Lower lobe of right lung (tissue), 2 donors: ENCODE measurements at regions not wholly inside any gene's neighbourhood (a gene's known extent, or its start where the extent isn't known, plus 50 kb on each side); places are given as distances from the start of the nearest gene placed in this dataset.
A peak's percentile ranks its signal among the peaks of the same experiment; 100 is the strongest.

Experiments used
- ATAC-seq, 2 donors: fragments of 200-7000 bp; cut with Tn5 transposase; one replicate each; pipeline ENCODE4 v1.9.1; 2020 to 2022; ENCODE audit warnings: mild to moderate bottlenecking in 2 of 2, moderate library complexity in 2 of 2
- DNase-seq: peaks from one replicate; pipeline ENCODE4 v3.0.0-alpha.2; 2020
- H3K27ac ChIP-seq: fragments of 200-600 bp; one replicate; pipeline ENCODE4 v1.8.0; 2022
- H3K27me3 ChIP-seq: fragments of 200-600 bp; one replicate; pipeline ENCODE4 v1.8.0; 2022; ENCODE audit warnings: low read depth
- H3K36me3 ChIP-seq: fragments of 200-600 bp; one replicate; pipeline ENCODE4 v1.8.0; 2022; ENCODE audit warnings: mild to moderate bottlenecking
- H3K4me1 ChIP-seq: fragments of 200-600 bp; one replicate; pipeline ENCODE4 v1.8.0; 2022
- H3K4me3 ChIP-seq: fragments of 200-600 bp; one replicate; pipeline ENCODE4 v1.8.0; 2022; ENCODE audit warnings: mild to moderate bottlenecking
- H3K9me3 ChIP-seq: fragments of 200-600 bp; one replicate; pipeline ENCODE4 v1.8.0; 2022
- intact Hi-C: fragments of 100-400 bp; cut with DNase I; formaldehyde crosslinking; loops from one replicate; pipeline ENCODE4 v1.11.0; 2022
- TF ChIP-seq, protein P1 (sequence below): fragments of 200-600 bp; IDR thresholded peaks from one replicate; pipeline ENCODE4 v1.8.0; 2022; ENCODE audit warnings: antibody characterized with exemption, mild to moderate bottlenecking
- donor health status: DM: no; HTN: yes; CAD: no; lungs with severe emphysema.

DNA sequence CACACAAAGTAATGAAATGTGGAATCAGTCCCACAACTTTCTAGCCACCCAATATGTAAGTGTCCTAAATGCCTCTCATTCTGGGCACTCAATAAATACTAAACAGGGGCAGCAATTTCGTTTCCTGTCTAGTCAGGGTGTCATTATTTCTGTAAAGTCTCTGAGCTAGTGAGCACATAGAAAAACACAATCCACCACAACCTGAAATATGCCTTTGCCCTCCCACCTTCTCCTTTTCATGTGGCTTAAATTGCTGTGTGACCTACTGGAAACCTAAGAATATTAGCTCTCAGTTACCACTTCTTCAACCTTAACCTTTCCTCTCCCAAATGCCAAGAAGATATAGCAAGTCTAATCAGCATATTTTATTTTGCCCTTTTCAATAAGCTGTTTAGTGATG, 456.3 kb upstream of the KCNMB2 start:
- Histone ChIP-seq H3K4me3 (no peak overlapping the region), H3K9me3 (no peaks in the 10 kb centered on the region), H3K4me1 (peaks cover 16% of the 10 kb centered on the region), H3K27me3 (no peaks in the 10 kb centered on the region), H3K36me3 (no peaks in the 10 kb centered on the region), H3K27ac (no peak overlapping the region)
- intact Hi-C loops = no loop called here
- TF ChIP-seq, protein P1, sequence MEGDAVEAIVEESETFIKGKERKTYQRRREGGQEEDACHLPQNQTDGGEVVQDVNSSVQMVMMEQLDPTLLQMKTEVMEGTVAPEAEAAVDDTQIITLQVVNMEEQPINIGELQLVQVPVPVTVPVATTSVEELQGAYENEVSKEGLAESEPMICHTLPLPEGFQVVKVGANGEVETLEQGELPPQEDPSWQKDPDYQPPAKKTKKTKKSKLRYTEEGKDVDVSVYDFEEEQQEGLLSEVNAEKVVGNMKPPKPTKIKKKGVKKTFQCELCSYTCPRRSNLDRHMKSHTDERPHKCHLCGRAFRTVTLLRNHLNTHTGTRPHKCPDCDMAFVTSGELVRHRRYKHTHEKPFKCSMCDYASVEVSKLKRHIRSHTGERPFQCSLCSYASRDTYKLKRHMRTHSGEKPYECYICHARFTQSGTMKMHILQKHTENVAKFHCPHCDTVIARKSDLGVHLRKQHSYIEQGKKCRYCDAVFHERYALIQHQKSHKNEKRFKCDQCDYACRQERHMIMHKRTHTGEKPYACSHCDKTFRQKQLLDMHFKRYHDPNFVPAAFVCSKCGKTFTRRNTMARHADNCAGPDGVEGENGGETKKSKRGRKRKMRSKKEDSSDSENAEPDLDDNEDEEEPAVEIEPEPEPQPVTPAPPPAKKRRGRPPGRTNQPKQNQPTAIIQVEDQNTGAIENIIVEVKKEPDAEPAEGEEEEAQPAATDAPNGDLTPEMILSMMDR = no peak
- no peak for DNase-seq
- no peak for ATAC-seq

GRCh38 chr3:178082326-178082906, 453.8 kb upstream of the KCNMB2 start:
- no peak for DNase-seq

DNA sequence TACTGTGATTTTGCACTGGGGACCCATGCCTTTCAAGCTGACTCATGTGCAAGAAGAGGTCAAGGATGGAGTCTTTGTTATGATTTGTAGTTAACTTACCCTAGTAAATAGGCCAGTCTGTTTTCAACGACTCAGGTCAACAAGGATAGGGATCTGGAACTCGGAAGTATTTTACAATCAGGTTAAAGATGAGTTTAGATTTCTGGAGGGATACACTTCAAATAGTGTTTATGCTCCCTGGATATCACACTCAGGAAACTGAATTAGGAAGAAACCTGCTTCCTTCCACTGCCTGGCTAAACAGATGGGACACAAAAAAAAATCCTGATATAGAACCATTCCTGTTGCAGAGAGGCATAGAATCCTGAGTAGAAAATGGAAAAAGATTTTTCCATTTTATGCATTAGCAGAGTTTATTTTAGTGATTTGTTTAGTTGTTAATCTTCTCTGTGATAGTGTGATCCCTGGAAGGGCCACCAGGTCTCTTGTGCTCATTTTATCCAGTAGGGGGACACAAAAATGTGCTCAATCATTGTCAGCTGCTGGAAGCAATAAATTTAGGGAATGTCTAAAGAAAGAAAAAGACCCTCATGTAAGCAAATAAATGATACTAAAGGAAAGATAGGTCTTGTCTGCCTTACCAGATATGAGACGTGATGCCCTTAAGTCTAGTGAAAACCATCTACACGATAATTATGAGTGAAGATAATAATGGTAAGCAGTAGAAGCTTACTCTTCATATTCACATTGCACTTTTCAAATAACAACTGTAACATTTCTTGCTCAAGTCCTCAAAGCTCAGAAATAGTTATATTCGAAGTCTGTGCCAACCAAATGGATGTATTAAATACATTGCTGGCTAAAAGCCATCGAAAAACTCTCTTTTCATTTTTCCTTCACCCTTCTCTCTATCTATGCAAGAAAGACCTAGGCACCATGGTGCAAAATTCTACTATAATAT, 452.1 kb upstream of the KCNMB2 start:
- TF ChIP-seq, protein P1 = peak; percentile 30
- no peaks in the 10 kb centered on the region for H3K9me3 ChIP-seq
- no peaks in the 10 kb centered on the region for H3K36me3 ChIP-seq
- DNase-seq (no peak), ATAC-seq (peak in 1 of 2 donors; percentile 41)
- peak overlapping the region; percentile 64 for H3K27ac ChIP-seq
- no peaks in the 10 kb centered on the region for H3K27me3 ChIP-seq
- H3K4me3 ChIP-seq = no peak overlapping the region
- intact Hi-C loops = no loop called here
- peaks cover 23% of the 10 kb centered on the region for H3K4me1 ChIP-seq

More at GRCh38 chr3:178082326-178082906, 453.8 kb upstream of the KCNMB2 start:
- H3K4me3 ChIP-seq = no peak overlapping the region
- ATAC-seq = no peak
- no peaks in the 10 kb centered on the region for H3K36me3 ChIP-seq
- intact Hi-C loops = no loop called here
- no peak overlapping the region for H3K27ac ChIP-seq
- H3K9me3 ChIP-seq = no peaks in the 10 kb centered on the region
- TF ChIP-seq, protein P1 = no peak
- no peaks in the 10 kb centered on the region for H3K27me3 ChIP-seq
- peaks cover 28% of the 10 kb centered on the region for H3K4me1 ChIP-seq

- no peaks in the 10 kb centered on the region for H3K9me3 ChIP-seq
- H3K27me3 ChIP-seq = no peaks in the 10 kb centered on the region
- intact Hi-C loops = no loop called here
- no peaks in the 10 kb centered on the region for H3K36me3 ChIP-seq
- ATAC-seq = peak; percentile 84 to 90
- H3K4me1 ChIP-seq = peaks cover 23% of the 10 kb centered on the region
- TF ChIP-seq, protein P1 = no peak
- no peak overlapping the region for H3K4me3 ChIP-seq
- DNase-seq = peak; percentile 74
- peak overlapping the region; percentile 64 for H3K27ac ChIP-seq
Measured at GRCh38 chr3:178084938-178085816, 451.1 kb upstream of the KCNMB2 start.

DNA sequence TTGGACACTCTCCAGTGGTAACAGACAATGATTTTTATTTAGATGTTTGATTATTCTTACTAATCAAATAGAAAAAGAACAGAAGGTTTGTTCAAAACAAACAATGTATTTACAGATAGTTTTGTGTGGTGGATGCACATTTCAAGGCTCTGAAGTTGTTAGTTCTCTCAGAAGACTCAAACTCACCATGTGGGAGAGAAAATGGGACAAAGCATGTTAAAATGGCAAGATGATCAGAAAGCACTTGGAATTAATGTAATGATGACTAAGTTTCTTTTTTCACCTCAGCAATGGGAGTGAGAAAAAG, 450.5 kb upstream of the KCNMB2 start:
- Histone ChIP-seq H3K36me3 (no peaks in the 10 kb centered on the region), H3K27me3 (no peaks in the 10 kb centered on the region), H3K9me3 (no peaks in the 10 kb centered on the region), H3K4me3 (no peak overlapping the region), H3K27ac (peak overlapping the region; percentile 37), H3K4me1 (peaks cover 23% of the 10 kb centered on the region)
- TF ChIP-seq, protein P1 = no peak
- no peak for DNase-seq
- intact Hi-C loops = no loop called here
- no peak for ATAC-seq
